NCI-H2227 (cell line): ENCODE measurements at regions not wholly inside any gene's neighbourhood (a gene's known extent, or its start where the extent isn't known, plus 50 kb on each side); places are given as distances from the start of the nearest gene placed in this dataset.
"Not testable (repeated sequence)": the region's sequence is repeated elsewhere in the genome, so short reads cannot be mapped to it uniquely, and the experiment has no call there.

Source experiments
- DNase-seq: peaks from one replicate; lab custom pipeline; 2025; ENCODE audit not compliant: unreplicated experiment; lab: John Stamatoyannopoulos, UW

GRCh38 chr3:162370141-162370540 is 873.5 kb downstream of the OTOL1 start:
- no peak for DNase-seq

GRCh38 chr3:162376761-162377160 is 880.2 kb downstream of the OTOL1 start:
- no peak for DNase-seq

GRCh38 chr3:162377608-162378007 is 881.0 kb downstream of the OTOL1 start:
- DNase-seq: no peak

GRCh38 chr3:162385387-162385786 is 888.8 kb downstream of the OTOL1 start:
- DNase-seq: no peak

GRCh38 chr3:162390891-162391290 is 894.3 kb downstream of the OTOL1 start:
- DNase-seq: no peak

- no peak for DNase-seq
Observed at GRCh38 chr3:162391301-162391700, 894.7 kb downstream of the OTOL1 start.

- DNase-seq: no peak
Observed at GRCh38 chr3:162395496-162395895, 898.9 kb downstream of the OTOL1 start.

GRCh38 chr3:162398554-162398953 is 901.9 kb downstream of the OTOL1 start:
- DNase-seq: no peak

GRCh38 chr3:162400697-162401096 is 904.1 kb downstream of the OTOL1 start:
- DNase-seq: no peak

GRCh38 chr3:162411556-162411955 is 914.9 kb downstream of the OTOL1 start:
- not testable (repeated sequence) for DNase-seq

GRCh38 chr3:162421721-162422120 is 925.1 kb downstream of the OTOL1 start:
- no peak for DNase-seq

GRCh38 chr3:162428192-162428591 is 931.6 kb downstream of the OTOL1 start:
- DNase-seq: no peak

GRCh38 chr3:162435750-162436149 is 939.1 kb downstream of the OTOL1 start:
- no peak for DNase-seq

GRCh38 chr3:162436826-162437225 is 940.2 kb downstream of the OTOL1 start:
- no peak for DNase-seq

GRCh38 chr3:162437480-162437879 is 940.9 kb downstream of the OTOL1 start:
- DNase-seq: no peak

GRCh38 chr3:162441716-162442115 is 945.1 kb downstream of the OTOL1 start:
- no peak for DNase-seq

GRCh38 chr3:162443376-162443775 is 946.8 kb downstream of the OTOL1 start:
- no peak for DNase-seq

GRCh38 chr3:162468791-162469190 is 972.2 kb downstream of the OTOL1 start:
- no peak for DNase-seq

- no peak for DNase-seq
Observed at GRCh38 chr3:162487138-162487537, 990.5 kb downstream of the OTOL1 start.

GRCh38 chr3:162489853-162490252 is 993.2 kb downstream of the OTOL1 start:
- no peak for DNase-seq

GRCh38 chr3:162491952-162492351 is 995.3 kb downstream of the OTOL1 start:
- no peak for DNase-seq

- no peak for DNase-seq
Observed at GRCh38 chr3:162492446-162493081, 996.0 kb downstream of the OTOL1 start.

- no peak for DNase-seq
Observed at GRCh38 chr3:162498626-162499025, 1002.0 kb downstream of the OTOL1 start.
